DND-41 (cell line): ENCODE measurements at regions not wholly inside any gene's neighbourhood (a gene's known extent, or its start where the extent isn't known, plus 50 kb on each side); places are given as distances from the start of the nearest gene placed in this dataset.

Experiments
- ATAC-seq: fragments of 200-7000 bp; cut with Tn5 transposase; 3 replicates; pipeline ENCODE4 v1.9.1; 2021; ENCODE audit warnings: low read depth; ENCODE audit not compliant: insufficient read depth
- DNase-seq: peaks from one replicate; pipeline ENCODE4 v3.0.0-alpha.2; 2020
- H2AFZ ChIP-seq: 2 replicates; pipeline ENCODE4 v1.6.0; 2012; ENCODE audit warnings: low read depth, low read length
- H3K27ac ChIP-seq: 2 replicates; pipeline ENCODE4 v1.5.1; 2012; ENCODE audit warnings: low read length, inconsistent platforms
- H3K27me3 ChIP-seq: fragments of 200-600 bp; sonication (generic); 2 replicates; pipeline ENCODE4 v1.6.0; 2012; ENCODE audit warnings: low read length, mild to moderate bottlenecking, inconsistent platforms; ENCODE audit not compliant: insufficient read depth, poor library complexity
- H3K36me3 ChIP-seq: 2 replicates; pipeline ENCODE4 v1.5.1; 2012; ENCODE audit warnings: low read length, inconsistent platforms; ENCODE audit not compliant: insufficient read depth
- H3K4me1 ChIP-seq: 2 replicates; pipeline ENCODE4 v1.5.1; 2012; ENCODE audit warnings: mild to moderate bottlenecking, low read length; ENCODE audit not compliant: insufficient read depth
- H3K4me2 ChIP-seq: 2 replicates; pipeline ENCODE4 v1.6.0; 2012; ENCODE audit warnings: mild to moderate bottlenecking, moderate library complexity, low read length, inconsistent platforms; ENCODE audit not compliant: insufficient read depth
- H3K4me3 ChIP-seq, 2 experiments: fragments of 200-600 bp in 1 of 2; shearing (Covaris generic) in 1 of 2; 2 replicates each; pipeline ENCODE4 v1.5.1; 2012 to 2016; ENCODE audit warnings: inconsistent platforms in 2 of 2, low read length in 2 of 2, mild to moderate bottlenecking in 2 of 2, low read depth in 1 of 2, moderate library complexity in 1 of 2
- H3K79me2 ChIP-seq: 2 replicates; pipeline ENCODE4 v1.6.0; 2012; ENCODE audit warnings: low read length, inconsistent platforms; ENCODE audit not compliant: insufficient read depth
- H3K9ac ChIP-seq: 2 replicates; pipeline ENCODE4 v1.6.0; 2012; ENCODE audit warnings: low read depth, mild to moderate bottlenecking, inconsistent platforms, low read length, moderate library complexity
- H3K9me3 ChIP-seq: 2 replicates; pipeline ENCODE4 v1.5.1; 2012; ENCODE audit warnings: low read length, moderate library complexity, mild to moderate bottlenecking, inconsistent platforms; ENCODE audit not compliant: insufficient read depth, severe bottlenecking
- H4K20me1 ChIP-seq: 2 replicates; pipeline ENCODE4 v1.6.0; 2012; ENCODE audit warnings: low read length; ENCODE audit not compliant: insufficient read depth
- CTCF ChIP-seq: IDR thresholded peaks from 2 replicates; pipeline ENCODE4 v1.5.1; 2012; ENCODE audit warnings: borderline replicate concordance, low read length, moderate library complexity, mild to moderate bottlenecking; ENCODE audit not compliant: poor library complexity, severe bottlenecking; ENCODE audit errors: extremely low read depth
- EZH2 ChIP-seq: IDR thresholded peaks from 3 replicates; pipeline ENCODE4 v1.6.1; 2012; ENCODE audit warnings: borderline replicate concordance, low read depth, mild to moderate bottlenecking, moderate library complexity, low read length, inconsistent platforms; ENCODE audit not compliant: severe bottlenecking

GRCh38 chr22:49278340-49278739 lies 549.3 kb downstream of the BRD1 start:
- DNase-seq, result no peak
- H3K27ac ChIP-seq, result no peak overlapping the region
- no peaks in the 10 kb centered on the region for H3K79me2 ChIP-seq
- H4K20me1 ChIP-seq, result 0 out of 2 replicates have a peak, but pooled peaks cover 2% of the 10 kb centered on the region
- no peaks in the 10 kb centered on the region for H3K27me3 ChIP-seq
- no peak overlapping the region for H3K4me3 ChIP-seq
- H2AFZ ChIP-seq, result no peak overlapping the region
- H3K4me2 ChIP-seq, result no peak overlapping the region
- ATAC-seq, result no peak
- H3K9me3 ChIP-seq, result no peaks in the 10 kb centered on the region
- TF ChIP-seq CTCF, result no peak
- no peak for TF ChIP-seq EZH2
- H3K36me3 ChIP-seq, result no peaks in the 10 kb centered on the region
- no peak overlapping the region for H3K9ac ChIP-seq
- no peaks in the 10 kb centered on the region for H3K4me1 ChIP-seq

- TF ChIP-seq CTCF, result no peak
- no peak for TF ChIP-seq EZH2
- no peaks in the 10 kb centered on the region for H3K79me2 ChIP-seq
- no peak for ATAC-seq
- H3K4me1 ChIP-seq, result no peaks in the 10 kb centered on the region
- 0 out of 2 replicates have a peak, but pooled peaks cover 2% of the 10 kb centered on the region for H4K20me1 ChIP-seq
- H3K27me3 ChIP-seq, result no peaks in the 10 kb centered on the region
- H2AFZ ChIP-seq, result no peak overlapping the region
- H3K9ac ChIP-seq, result no peak overlapping the region
- H3K27ac ChIP-seq, result no peak overlapping the region
- H3K4me3 ChIP-seq, result no peak overlapping the region
- no peak for DNase-seq
- H3K9me3 ChIP-seq, result no peaks in the 10 kb centered on the region
- no peaks in the 10 kb centered on the region for H3K36me3 ChIP-seq
- no peak overlapping the region for H3K4me2 ChIP-seq
Observed at GRCh38 chr22:49276567-49276966, 551.1 kb downstream of the BRD1 start.

GRCh38 chr22:49274754-49275380 lies 552.8 kb downstream of the BRD1 start:
- no peak overlapping the region for H3K9ac ChIP-seq
- TF ChIP-seq EZH2, result no peak
- TF ChIP-seq CTCF, result no peak
- H3K27me3 ChIP-seq, result no peaks in the 10 kb centered on the region
- H3K4me1 ChIP-seq, result no peaks in the 10 kb centered on the region
- H3K9me3 ChIP-seq, result no peaks in the 10 kb centered on the region
- H3K36me3 ChIP-seq, result no peaks in the 10 kb centered on the region
- DNase-seq, result no peak
- no peaks in the 10 kb centered on the region for H4K20me1 ChIP-seq
- H3K4me3 ChIP-seq, result no peak overlapping the region
- ATAC-seq, result no peak
- no peak overlapping the region for H2AFZ ChIP-seq
- H3K4me2 ChIP-seq, result no peak overlapping the region
- no peak overlapping the region for H3K27ac ChIP-seq
- H3K79me2 ChIP-seq, result no peaks in the 10 kb centered on the region
